RWPE1 (cell line): ENCODE measurements at regions not wholly inside any gene's neighbourhood (a gene's known extent, or its start where the extent isn't known, plus 50 kb on each side); places are given as distances from the start of the nearest gene placed in this dataset.

ENCODE experiments used
- CTCF ChIA-PET: fragments of 350-600 bp; sonication (Branson Sonifier 250); formaldehyde crosslinking; extraction: SDS; loops from one replicate; lab custom pipeline; 2021; lab: Yijun Ruan, JAX
- POLR2A ChIA-PET: fragments of 400-600 bp; formaldehyde crosslinking; extraction: SDS; loops from one replicate; lab custom pipeline; 2020; ENCODE audit warnings: antibody characterized with exemption; ENCODE audit not compliant: low non-redundant PET; lab: Yijun Ruan, JAX
- DNase-seq: peaks from one replicate; pipeline ENCODE4 v3.0.0; 2012; ENCODE audit warnings: low spot score
- H3K27ac ChIP-seq: fragments of 450-650 bp; 2 replicates; pipeline ENCODE4 v1.5.1; 2017
- CTCF ChIP-seq: fragments of 450-650 bp; conservative IDR thresholded peaks from 2 replicates; pipeline ENCODE4 v1.5.1; 2017; ENCODE audit warnings: low read depth, mild to moderate bottlenecking

GRCh38 chr5:104708027-104708426 lies 1145.4 kb upstream of the NUDT12 start:
- ChIA-PET POLR2A (no interaction called here), CTCF (no interaction called here)
- no peak overlapping the region for H3K27ac ChIP-seq
- no peak for DNase-seq
- TF ChIP-seq CTCF = no peak

GRCh38 chr5:104706600-104706999 lies 1144.0 kb upstream of the NUDT12 start:
- CTCF ChIA-PET = interaction anchor here (0.9 kb wide), 1 partner anchor 176 kb away, joined by 4 read pairs; no protein-coding TSS in a partner anchor
- no peak for DNase-seq

GRCh38 chr5:104702212-104702611 lies 1139.6 kb upstream of the NUDT12 start:
- no peak overlapping the region for H3K27ac ChIP-seq
- ChIA-PET CTCF (no interaction called here), POLR2A (no interaction called here)
- TF ChIP-seq CTCF = no peak
- DNase-seq = no peak

More at GRCh38 chr5:104706600-104706999, 1144.0 kb upstream of the NUDT12 start:
- TF ChIP-seq CTCF = no peak
- H3K27ac ChIP-seq = no peak overlapping the region
- POLR2A ChIA-PET = no interaction called here

GRCh38 chr5:104699438-104699837 lies 1136.8 kb upstream of the NUDT12 start:
- no peak for TF ChIP-seq CTCF
- DNase-seq = no peak
- POLR2A ChIA-PET = no interaction called here
- CTCF ChIA-PET = no interaction called here
- H3K27ac ChIP-seq = no peak overlapping the region

- ChIA-PET CTCF (no interaction called here), POLR2A (no interaction called here)
Measured at GRCh38 chr5:104661256-104661655, 1098.7 kb upstream of the NUDT12 start.

GRCh38 chr5:104659497-104659896 lies 1096.9 kb upstream of the NUDT12 start:
- no peak for DNase-seq
- ChIA-PET POLR2A (no interaction called here), CTCF (no interaction called here)
- H3K27ac ChIP-seq = no peak overlapping the region
- TF ChIP-seq CTCF = no peak

More at GRCh38 chr5:104661256-104661655, 1098.7 kb upstream of the NUDT12 start:
- no peak for TF ChIP-seq CTCF
- DNase-seq = no peak
- no peak overlapping the region for H3K27ac ChIP-seq
